NCI-H345 treated with DMSO at 0.1 percent for 48 hours (cell line): ENCODE measurements at regions not wholly inside any gene's neighbourhood (a gene's known extent, or its start where the extent isn't known, plus 50 kb on each side); places are given as distances from the start of the nearest gene placed in this dataset.
"Not testable (repeated sequence)": the region's sequence is repeated elsewhere in the genome, so short reads cannot be mapped to it uniquely, and the experiment has no call there.

Experiments
- DNase-seq: peaks from one replicate; lab custom pipeline; 2025; ENCODE audit not compliant: unreplicated experiment; lab: John Stamatoyannopoulos, UW

DNA sequence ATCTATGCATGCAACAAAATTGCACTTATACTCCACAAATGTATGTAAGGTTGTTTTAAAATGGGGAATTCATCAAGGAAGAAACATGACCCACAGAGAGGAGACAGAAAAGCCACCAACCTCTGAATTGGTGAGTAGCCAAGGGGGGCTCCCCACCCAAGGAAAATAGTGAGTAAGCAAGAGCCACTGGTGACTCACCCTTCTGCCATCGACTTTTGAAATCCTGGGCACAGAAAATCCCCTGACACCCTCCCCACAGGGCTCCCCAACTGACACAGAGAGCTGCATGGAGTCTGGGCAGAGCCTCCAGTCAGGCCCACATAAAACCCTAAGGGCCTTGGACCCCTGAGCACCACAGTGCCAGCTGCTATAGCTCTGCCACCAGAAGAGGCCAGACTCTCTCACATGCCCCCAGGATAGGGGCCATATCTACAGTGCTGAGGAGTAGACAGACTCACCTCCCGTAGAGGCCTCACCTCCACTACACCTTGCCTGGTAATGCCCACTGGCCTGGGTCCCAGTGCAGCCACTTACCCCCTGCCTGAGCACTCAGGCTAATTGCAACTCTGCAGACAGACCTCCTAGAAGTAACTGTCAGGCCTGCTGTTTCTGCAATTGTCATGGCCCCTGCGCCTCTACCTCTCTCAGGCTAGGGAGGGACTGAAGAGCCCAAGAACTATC is 244.7 kb upstream of the WSB1 start:
- no peak for DNase-seq

DNA sequence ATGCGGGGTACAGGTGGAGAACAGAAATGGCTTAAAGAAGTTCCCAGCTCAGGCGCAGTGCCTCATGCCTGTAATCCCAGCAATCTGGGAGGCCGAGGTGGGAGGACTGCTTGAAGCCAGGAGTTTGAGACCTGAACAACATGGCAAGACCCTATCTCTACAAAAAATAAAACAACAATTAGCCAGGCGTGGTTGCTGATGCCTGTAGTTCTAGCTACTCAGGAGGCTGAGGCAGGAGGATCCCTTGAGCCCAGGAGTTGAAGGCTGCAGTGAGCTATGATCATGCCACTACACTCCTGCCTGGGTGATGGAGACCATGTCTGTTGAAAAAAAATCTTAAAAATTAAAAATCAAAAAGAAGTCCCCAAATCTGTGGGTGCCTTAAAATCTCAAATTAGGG is 228.3 kb upstream of the WSB1 start:
- DNase-seq = no peak

DNA sequence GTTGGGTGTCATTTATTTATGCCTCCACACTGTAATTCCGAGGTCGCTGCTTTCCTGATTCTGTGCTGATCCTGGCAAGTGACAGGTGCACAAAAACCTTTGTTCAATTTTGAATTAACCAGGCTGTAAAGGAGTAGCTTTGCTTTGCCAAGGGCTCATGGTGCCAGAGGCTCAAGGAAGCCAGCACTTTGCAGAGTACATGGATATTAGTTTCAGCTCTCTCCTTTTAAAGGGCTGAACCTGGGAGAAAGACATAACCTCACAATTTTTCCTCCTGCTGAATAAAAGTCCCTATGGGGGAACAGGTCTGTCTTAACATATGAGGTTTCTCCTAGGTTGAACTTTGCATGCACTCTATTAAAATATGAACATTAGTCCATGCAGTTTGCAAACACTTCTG is 227.6 kb upstream of the WSB1 start:
- DNase-seq = no peak

DNA sequence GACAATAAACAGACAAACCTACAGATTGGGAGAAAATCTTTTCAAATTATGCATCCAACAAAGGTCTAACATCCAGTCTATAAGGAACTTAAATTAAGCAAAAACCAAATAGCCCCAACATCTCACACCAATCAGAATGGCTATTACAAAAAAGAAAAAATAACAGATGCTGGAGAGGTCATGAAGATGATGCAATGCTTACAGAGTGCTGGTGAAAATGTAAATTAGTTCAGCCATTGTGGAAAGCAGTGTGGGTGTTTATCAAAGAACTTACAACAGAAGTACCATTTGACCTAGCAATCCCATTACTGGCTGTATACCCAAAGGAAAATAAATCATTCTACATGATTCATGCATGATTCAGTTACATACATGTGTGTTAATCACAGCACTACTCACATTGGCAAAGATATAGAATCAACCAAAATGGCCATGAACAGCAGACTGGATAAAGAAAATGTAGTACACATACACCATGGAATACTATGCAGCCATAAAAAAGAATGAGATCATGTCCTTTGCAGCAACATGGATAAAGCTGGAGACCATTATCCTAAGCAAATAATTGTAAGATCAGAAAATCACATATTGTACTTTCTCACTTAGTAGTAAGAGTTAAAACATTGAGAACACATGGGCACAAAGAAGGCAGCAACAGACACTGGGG is 223.9 kb upstream of the WSB1 start:
- no peak for DNase-seq

DNA sequence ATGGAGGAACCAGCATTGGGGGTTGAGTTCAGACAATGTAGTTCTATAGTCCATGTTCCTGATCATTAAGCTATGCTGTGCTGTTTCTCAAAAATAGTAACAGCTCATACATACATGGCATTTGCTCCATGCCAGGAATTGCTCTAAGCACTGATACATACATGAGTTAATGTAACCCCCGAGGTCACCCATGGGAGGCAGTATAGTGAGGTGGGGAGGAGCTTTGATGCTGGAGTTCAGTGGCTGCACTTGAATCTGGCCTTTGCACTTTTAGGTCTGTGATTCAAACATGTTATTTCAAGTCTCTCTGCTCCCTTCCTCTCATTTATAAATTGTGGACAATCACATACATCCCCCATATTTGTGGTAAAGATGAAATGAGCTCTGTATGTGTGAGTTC is 223.1 kb upstream of the WSB1 start:
- DNase-seq = no peak

DNA sequence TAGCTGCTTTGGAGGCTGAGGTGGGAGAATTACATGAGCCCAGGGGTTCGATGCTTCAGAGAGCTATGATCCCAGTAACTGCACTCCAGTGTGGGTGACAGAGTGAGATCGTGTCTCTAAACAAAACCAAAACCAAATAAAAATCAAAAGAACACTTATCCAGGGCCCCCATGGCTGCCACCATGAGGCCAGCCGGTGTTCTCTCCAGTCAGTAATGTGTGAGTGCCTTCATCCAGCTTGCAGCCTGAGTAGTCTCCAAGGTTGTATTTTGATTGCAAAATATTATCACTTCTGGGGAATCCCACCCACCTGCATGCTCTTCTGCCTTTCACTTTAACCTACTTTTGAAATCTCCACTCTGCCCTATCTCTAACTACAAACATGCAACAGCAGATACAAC is 221.0 kb upstream of the WSB1 start:
- no peak for DNase-seq

DNA sequence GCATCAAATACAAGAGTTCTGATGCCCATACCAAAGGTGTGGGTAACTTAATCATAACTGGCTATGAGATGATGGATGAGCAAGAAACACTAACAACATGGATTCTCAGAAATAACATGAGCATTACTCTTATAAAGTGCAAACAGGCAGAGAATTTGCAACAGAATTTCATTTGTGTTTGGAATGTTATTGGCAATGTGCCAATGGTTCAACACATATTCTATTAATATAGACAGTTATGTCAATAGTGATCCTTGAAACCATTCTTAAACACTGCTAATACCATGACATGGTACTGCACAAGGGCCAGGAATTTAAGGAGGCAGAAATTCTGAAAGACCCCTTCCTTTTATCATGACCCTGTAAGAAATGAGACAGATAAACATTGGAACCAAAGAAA is 217.1 kb upstream of the WSB1 start:
- DNase-seq = no peak

DNA sequence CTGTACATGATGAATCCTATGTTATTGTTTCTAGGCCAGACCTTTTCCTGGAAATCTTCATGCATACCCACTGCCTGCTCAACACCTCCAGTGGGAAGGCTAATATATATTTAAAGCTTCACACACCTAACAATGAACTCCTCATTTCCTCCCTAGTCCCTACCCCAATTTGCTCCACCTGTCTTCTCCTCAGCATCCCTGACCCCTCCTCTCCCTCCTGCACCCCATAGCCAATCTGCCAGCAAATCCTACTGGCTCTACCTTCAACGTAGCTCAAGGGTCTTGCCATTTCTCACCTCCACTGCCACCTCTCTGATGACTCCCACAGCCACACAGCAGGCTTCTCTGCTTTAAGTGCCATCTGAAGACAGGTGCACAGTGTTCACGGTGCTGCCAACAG is 215.6 kb upstream of the WSB1 start:
- no peak for DNase-seq

DNA sequence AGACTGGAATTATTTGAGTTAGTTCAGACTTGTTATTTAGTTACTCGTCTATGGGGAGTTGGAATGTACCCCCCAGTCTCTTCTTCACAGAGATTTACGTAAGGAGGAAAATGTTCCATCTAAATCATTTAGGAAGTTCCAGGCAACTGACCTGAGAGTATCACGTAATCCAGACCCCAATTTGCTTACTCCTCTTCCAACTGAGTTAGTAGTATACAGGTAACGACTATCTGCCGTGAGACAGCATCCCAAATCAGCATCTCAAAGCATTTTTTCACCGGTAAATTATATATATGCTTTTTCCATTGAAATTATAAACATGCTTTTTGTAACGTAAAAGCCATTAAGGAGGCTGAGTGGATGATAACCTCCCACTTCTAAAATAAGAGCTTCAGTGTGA is 214.3 kb upstream of the WSB1 start:
- DNase-seq = no peak

DNA sequence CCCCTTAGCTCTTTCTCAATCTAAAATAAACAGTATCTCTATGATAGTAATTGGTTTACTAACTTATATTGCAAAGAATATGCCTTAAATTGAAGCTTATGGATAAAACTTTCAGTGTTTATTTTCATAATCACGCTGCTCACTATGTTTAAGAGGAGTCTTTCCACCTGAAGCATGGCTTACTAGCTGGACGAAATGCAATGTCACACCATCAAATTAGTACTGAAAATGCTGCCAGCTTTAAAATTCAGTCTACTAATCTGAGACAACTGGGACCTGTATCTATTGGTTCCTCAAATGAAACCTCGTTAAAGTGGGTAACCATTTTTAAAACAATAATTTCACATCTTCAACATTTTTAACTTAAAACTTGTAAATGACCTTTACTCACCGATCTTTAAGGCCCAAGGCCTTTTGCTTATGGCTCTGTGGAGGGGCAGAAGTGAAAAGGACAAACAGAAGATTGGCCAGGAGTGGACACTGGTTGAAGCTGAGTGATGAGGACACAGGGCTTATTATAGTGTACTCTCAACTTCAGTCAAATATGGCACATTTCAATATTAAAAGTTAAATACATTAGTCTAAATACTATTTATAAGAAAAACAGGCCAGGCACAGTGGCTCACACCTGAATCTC is 212.8 kb upstream of the WSB1 start:
- no peak for DNase-seq

DNA sequence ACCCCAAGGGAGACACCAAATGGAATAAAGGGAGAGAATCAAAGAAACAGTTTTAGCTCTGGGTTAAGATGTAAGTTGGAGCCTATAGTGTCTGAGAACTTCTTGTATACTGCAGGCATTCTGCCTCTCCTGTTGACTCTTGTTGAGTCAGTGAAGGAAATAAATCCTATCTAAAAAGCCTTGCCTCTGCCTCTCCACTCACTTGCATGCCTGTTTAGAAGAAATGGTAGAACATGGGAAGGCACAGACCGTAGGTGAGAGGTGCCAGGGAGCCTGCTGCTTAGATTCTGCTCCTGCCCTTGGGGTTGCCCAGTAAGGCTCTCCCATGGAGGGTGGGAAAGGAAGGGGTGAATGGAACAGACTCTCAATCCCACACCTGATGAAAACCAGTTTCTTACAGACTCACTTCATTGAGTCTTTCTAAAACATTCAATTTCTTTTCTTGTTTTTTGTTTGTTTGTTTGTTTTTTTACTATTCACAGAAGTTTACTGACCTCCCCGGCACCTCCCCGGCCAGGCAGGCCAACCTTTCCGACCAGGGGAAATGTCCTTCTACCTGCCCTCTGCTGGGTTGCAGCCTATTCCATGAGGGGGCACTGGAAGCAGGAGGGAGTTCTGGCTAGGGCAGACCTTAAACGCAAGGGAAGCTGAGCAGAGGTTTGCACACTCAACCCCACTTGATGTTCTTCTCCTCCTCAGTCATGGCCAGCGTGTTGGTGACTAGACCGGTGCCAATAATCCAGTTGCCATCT is 211.7 kb upstream of the WSB1 start:
- no peak for DNase-seq

DNA sequence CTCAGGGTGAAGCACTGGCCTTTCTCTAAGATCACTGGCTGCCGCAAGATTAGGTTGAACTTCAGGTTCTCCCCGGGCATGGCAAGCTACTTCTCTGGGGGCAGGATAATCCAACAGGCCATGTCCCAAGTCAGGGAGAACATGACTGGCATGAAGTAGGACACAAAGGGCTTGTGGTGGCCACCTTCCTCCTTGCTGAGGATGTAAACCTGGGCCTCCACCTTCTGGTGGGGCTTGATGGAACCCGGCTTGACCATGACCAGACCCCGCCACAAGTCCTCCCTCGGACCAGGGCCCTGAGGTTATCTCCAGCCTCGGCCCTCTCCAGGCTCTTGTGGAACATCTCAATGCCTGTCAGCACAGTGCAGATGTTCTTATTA is 211.1 kb upstream of the WSB1 start:
- no peak for DNase-seq

DNA sequence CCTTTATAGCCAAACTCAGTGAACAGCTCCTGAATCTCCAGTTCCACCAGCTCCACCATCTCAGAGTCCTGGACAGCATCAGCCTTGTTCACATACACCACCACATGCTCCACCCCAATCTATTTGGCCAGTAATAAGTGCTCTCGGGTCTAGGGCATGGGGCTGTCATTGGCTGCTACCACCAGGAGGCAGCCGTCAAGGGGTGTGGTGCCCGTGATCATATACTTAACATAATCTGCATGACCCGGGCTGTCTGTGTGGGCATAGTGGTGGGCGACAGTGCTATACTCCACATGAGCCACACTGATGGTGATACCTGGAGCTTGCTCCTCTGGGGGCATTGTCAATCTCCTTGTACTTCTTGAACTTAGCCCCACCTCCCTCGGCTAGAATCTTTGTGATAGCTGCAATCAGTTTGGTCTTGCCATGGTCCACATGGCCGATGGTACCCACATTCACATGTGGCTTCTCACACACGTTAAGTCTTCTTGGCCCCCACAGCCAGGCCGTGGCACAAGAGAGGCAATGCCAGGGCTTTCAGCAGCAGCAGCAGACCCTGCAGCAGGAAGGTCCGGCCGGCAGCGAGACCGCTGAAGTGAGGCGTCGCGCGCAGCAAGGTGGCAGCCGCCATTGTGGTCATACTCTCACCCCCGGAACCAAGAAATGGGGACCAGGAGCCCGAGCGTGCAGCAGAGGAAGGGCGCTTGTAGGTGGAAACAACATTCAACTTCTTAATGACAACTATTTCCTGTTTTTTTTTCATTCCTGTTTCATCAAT is 210.3 kb upstream of the WSB1 start:
- DNase-seq = no peak

DNA sequence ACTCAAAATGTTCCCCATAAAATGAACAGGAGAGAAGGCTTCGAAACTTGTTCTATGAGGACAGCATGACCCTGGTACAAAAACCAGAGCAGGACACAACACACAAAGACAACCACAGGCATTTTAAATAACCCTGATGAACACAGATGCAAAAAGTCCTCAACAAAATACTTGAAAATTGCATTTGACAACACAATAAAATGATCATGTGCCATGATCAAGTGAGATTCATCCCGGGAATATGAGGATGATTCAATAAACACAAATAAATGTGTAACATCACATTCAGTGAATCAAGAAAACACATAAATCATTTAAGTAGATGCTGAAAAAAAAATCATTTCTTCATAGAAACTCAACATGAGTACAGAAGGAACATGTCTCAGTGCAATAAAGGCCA is 208.4 kb upstream of the WSB1 start:
- DNase-seq = no peak

DNA sequence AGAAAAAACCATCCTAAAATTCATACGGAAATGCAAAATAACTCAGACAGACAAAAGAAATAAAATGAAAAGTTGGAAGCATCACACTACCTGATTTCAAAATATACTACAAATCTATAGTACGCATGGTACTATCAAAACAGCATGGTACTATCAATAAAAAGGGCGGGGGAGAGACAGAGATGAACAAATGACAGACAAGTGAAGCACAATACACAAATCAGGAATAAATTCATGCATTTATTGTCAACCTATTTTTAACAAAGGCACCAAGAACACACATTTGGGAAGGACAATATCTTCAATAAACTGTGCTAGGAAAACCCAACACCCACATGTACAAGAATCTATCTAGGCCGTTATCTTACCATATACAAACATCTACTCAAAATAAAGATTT is 207.4 kb upstream of the WSB1 start:
- no peak for DNase-seq

DNA sequence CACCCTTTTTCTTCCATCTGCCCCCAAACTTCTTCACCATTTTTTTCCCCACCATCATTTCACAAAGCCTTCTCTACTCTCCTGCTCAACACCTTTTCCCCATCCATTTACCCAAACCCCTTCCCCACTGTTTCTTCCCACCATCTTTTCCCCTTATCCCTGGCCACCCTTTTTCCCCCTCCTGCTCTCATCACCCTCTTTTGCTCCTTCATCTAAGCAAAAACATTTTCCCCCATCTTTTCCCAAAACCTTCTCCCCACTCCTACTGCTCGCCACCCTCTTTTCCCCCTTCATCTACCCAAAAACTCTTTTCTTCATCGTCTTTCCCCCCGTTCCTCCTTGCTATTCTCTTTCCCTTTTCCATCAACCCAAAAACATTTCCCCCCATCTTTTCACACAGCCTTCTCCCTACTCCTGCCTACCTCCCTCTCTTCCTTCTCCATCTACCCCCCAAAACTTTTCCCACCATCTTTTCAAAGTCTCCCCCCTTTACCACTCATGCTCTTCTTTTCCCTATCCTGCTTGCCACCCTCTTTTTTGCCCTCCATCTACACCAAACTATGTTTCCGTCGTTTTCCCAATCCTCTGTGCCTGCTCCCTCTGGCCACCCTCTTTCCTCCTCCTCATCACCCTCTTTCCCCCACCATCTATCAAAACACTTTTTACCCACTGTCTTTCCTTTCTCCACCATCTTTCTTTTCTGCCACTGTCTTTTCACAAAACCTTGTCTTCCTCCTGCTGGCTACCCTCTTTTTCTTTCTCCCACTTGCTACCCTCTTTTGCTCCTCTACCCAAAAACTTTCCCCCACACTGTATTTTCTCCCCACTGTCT is 205.8 kb upstream of the WSB1 start:
- no peak for DNase-seq

DNA sequence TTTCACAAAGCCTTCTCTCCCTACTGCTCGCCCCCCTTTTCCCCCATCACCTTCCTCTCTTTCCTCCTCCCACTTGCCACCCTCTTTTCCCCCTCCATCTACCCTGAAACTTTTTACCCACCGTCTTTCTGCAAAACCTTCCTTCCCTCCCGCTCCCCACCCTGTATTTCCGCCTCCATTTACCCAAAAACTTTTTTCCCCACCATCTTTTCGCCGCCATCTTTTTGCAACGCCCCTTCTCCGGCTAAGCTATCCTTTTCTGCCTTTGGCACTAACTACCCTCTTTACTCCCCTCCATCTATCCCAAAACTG is 205.2 kb upstream of the WSB1 start:
- no peak for DNase-seq

DNA sequence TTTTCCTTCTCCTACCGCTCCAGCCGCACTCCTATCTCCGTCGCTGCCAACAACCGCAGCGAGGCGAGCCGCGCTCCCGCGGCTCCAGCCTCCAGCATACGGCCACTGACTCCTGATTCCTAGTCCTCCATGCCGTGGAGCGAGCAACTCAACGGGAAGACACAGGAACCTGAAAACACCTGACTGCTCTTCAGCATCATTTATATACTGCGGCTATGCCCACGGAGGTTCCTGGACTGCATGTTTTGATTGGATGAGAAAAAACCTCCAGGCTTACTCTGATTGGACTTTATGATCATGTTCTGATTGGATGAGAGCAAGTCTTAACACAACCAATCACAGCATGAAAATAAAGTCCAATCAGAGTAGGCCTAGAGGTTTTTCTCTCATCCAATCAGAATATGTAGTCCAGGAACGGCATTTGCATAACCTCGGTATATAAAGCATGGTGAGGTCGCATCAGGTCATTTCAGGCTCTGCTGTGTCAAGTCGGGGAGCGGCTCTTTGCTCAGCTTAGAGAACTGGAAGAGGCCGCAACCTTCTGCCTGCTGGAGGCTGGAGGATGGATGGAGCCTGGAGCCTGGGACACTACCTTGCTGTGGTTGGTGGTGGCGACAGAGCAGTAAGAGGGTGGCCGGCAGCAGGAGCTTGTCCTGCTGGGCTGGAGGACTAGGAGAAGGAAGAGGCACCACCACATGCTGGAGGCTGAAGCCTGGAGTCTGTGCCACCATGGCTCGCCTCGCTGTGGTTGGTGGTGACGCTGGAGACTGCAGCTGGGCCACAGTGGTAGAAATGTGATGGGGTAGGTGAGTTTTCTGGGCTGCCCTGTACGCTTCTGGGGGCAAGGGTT is 204.6 kb upstream of the WSB1 start:
- not testable (repeated sequence) for DNase-seq

DNA sequence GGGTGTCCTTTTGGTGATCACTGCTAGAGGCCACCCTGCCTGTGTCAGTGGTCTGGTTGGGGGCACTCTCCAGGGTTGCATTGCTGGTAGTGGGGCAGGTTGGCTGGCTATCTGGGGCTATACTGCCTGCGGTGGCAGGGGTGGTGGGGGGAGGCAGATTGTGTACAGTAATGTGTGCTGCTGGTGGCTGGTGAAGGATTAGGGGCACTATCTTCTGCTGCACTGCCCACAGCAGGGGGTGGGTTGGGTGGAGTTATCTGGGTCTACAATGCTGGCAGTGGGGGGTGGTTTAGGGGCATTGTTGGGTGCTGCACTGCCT is 204.0 kb upstream of the WSB1 start:
- no peak for DNase-seq
